GM12878 (cell line): ENCODE measurements at regions not wholly inside any gene's neighbourhood (a gene's known extent, or its start where the extent isn't known, plus 50 kb on each side); places are given as distances from the start of the nearest gene placed in this dataset.

Experiments
- ATAC-seq: fragments of 200-7000 bp; cut with Tn5 transposase; 3 replicates; pipeline ENCODE4 v1.9.1; 2020; ENCODE audit warnings: mild to moderate bottlenecking, moderate library complexity
- BruUV-seq: library from RNA; stranded (reverse); fragments of 400-500 nt; replicated peaks from 2 replicates; lab custom pipeline; 2021; lab: Mats Ljungman, UMichigan
- CTCF ChIA-PET: fragments of 300-600 bp; sonication (Branson Sonifier 250); formaldehyde crosslinking; extraction: SDS; loops from one replicate; lab custom pipeline; 2021; ENCODE audit warnings: inconsistent platforms; lab: Yijun Ruan, JAX
- POLR2A ChIA-PET: fragments of 350-600 bp; formaldehyde crosslinking; extraction: SDS; loops from one replicate; lab custom pipeline; 2021; ENCODE audit warnings: inconsistent platforms; lab: Charles Lee
- RAD21 ChIA-PET: fragments of 300-600 bp; sonication (Branson Sonifier 250); formaldehyde crosslinking; loops from one replicate; lab custom pipeline; 2023; ENCODE audit warnings: antibody characterized with exemption; ENCODE audit not compliant: unreplicated experiment; lab: Charles Lee
- SMC1A ChIA-PET: fragments of 300-600 bp; sonication (Branson Sonifier 250); formaldehyde crosslinking; loops from one replicate; lab custom pipeline; 2023; ENCODE audit not compliant: unreplicated experiment, uncharacterized antibody; lab: Charles Lee
- DNase-seq: peaks from one replicate; pipeline ENCODE4 v3.0.0-alpha.2; 2011; ENCODE audit warnings: low read depth, low spot score
- FAIRE-seq: peaks from 3 replicates; lab custom pipeline; 2011; peaks lifted over from hg19 to GRCh38; lab: Jason Lieb, UNC
- H2AFZ ChIP-seq: 2 replicates; pipeline ENCODE4 v1.6.0; 2011; ENCODE audit warnings: low read depth, low read length, control low read depth; ENCODE audit not compliant: control insufficient read depth
- H3K27ac ChIP-seq: 2 replicates; pipeline ENCODE4 v1.5.1; 2011; ENCODE audit warnings: control low read depth; ENCODE audit not compliant: control insufficient read depth, insufficient read depth
- H3K27me3 ChIP-seq, 2 experiments: replicated peaks in 1 of 2; 2 replicates each; pipeline versions ENCODE4 v1.6.0 to v1.6.1; 2011; ENCODE audit warnings: low read length in 1 of 2; ENCODE audit not compliant: control insufficient read depth in 2 of 2, insufficient read depth in 2 of 2
- H3K36me3 ChIP-seq, 2 experiments: 2 replicates each; pipeline ENCODE4 v1.5.1; 2011; ENCODE audit warnings: low read length in 1 of 2; ENCODE audit not compliant: control insufficient read depth in 2 of 2, insufficient read depth in 2 of 2
- H3K4me1 ChIP-seq: 2 replicates; pipeline ENCODE4 v1.6.1; 2011; ENCODE audit warnings: mild to moderate bottlenecking, low read length, moderate library complexity, mixed read lengths; ENCODE audit not compliant: control insufficient read depth, insufficient read depth
- H3K4me2 ChIP-seq: 2 replicates; pipeline ENCODE4 v1.6.0; 2011; ENCODE audit warnings: control low read depth; ENCODE audit not compliant: control insufficient read depth, insufficient read depth
- H3K4me3 ChIP-seq: fragments of 200-600 bp; sonication (generic); 2 replicates; pipeline ENCODE4 v1.5.1; 2016
- H3K79me2 ChIP-seq: 2 replicates; pipeline ENCODE4 v1.6.0; 2011; ENCODE audit warnings: low read length; ENCODE audit not compliant: control insufficient read depth, insufficient read depth
- H3K9ac ChIP-seq: 2 replicates; pipeline ENCODE4 v1.8.0; 2011; ENCODE audit warnings: low read length, control low read depth, mixed read lengths; ENCODE audit not compliant: control insufficient read depth, insufficient read depth
- H3K9me3 ChIP-seq: replicated peaks from 3 replicates; pipeline ENCODE4 v1.5.1; 2011; ENCODE audit warnings: mild to moderate bottlenecking, low read length; ENCODE audit not compliant: control insufficient read depth, insufficient read depth
- H4K20me1 ChIP-seq: 2 replicates; pipeline ENCODE4 v1.6.0; 2011; ENCODE audit not compliant: control insufficient read depth, insufficient read depth
- BHLHE40 ChIP-seq, 2 experiments: fragments of 450-650 bp in 1 of 2; IDR thresholded peaks; 2 replicates each; pipeline ENCODE4 v1.6.1; 2011 to 2017; ENCODE audit warnings: low read depth in 2 of 2, borderline replicate concordance in 1 of 2, improper control_type of control experiment in 1 of 2, low read length in 1 of 2, mild to moderate bottlenecking in 1 of 2
- CBX5 ChIP-seq: sonication (generic); IDR thresholded peaks from 2 replicates; pipeline ENCODE4 v1.6.1; 2016; ENCODE audit warnings: low read depth, moderate library complexity, mild to moderate bottlenecking, inconsistent platforms
- ELK1 ChIP-seq: IDR thresholded peaks from 2 replicates; pipeline ENCODE4 v1.6.1; 2012; ENCODE audit warnings: low read depth, low read length, improper control_type of control experiment
- MXI1 ChIP-seq: fragments of 150-350 bp; IDR thresholded peaks from 2 replicates; pipeline ENCODE4 v1.6.1; 2011; ENCODE audit warnings: low read depth, mild to moderate bottlenecking, inconsistent platforms, low read length, improper control_type of control experiment
- SPI1 ChIP-seq: IDR thresholded peaks from 2 replicates; pipeline ENCODE4 v1.6.1; 2011; ENCODE audit warnings: low read depth, mild to moderate bottlenecking, low read length, moderate library complexity, borderline replicate concordance; ENCODE audit not compliant: insufficient read depth
- SREBF1 ChIP-seq: IDR thresholded peaks from 2 replicates; pipeline ENCODE4 v1.6.1; 2012; ENCODE audit warnings: mild to moderate bottlenecking, low read length
- SUPT20H ChIP-seq: IDR thresholded peaks from 2 replicates; pipeline ENCODE4 v1.6.1; 2011; ENCODE audit warnings: low read depth, mild to moderate bottlenecking, low read length, moderate library complexity, borderline replicate concordance; ENCODE audit not compliant: control insufficient read depth
- YBX1 ChIP-seq: fragments of 450-650 bp; IDR thresholded peaks from 2 replicates; pipeline ENCODE4 v1.6.1; 2016; ENCODE audit warnings: antibody characterized with exemption
- ZBED1 ChIP-seq: IDR thresholded peaks from 2 replicates; pipeline ENCODE4 v1.6.1; 2016; ENCODE audit warnings: borderline replicate concordance
- ZBTB4 ChIP-seq: fragments of 450-650 bp; formaldehyde crosslinking; IDR thresholded peaks from 2 replicates; pipeline ENCODE4 v1.4.0; 2022; ENCODE audit warnings: mild to moderate bottlenecking, moderate library complexity
- ZNF24 ChIP-seq: fragments of 450-650 bp; IDR thresholded peaks from 2 replicates; pipeline ENCODE4 v1.6.1; 2017; ENCODE audit warnings: antibody characterized with exemption, mild to moderate bottlenecking
- WGBS: methylation state at CpG from one replicate; pipeline ENCODE4 v1.1.6; 2016; ENCODE audit warnings: low lambda C conversion rate; ENCODE audit not compliant: insufficient replicate concordance, insufficient coverage; ENCODE audit errors: missing lambda C conversion rate; 5-methylcytosine and 5-hydroxymethylcytosine counted together
- in situ Hi-C: fragments of 300-500 bp; cut with MboI; formaldehyde crosslinking; loops from 9 replicates; pipeline ENCODE4 v1.14.3; 2018; ENCODE audit warnings: mixed read lengths
- intact Hi-C: fragments of 100-400 bp; cut with micrococcal nuclease; formaldehyde crosslinking; loops from one replicate; pipeline ENCODE4 v1.14.2; 2022; ENCODE audit not compliant: unreplicated experiment
- TF ChIP-seq, protein P1 (sequence below): IDR thresholded peaks from 2 replicates; pipeline ENCODE4 v1.6.1; 2011; ENCODE audit warnings: borderline replicate concordance, low read depth, mild to moderate bottlenecking, moderate library complexity, mixed read lengths, low read length; ENCODE audit not compliant: insufficient read depth; ENCODE audit errors: extremely low read length
- TF ChIP-seq, protein P2 (sequence below): IDR thresholded peaks from 2 replicates; pipeline ENCODE4 v1.6.1; 2012; ENCODE audit warnings: mild to moderate bottlenecking, low read depth, low read length
- TF ChIP-seq, protein P3 (sequence below): fragments of 150-350 bp; IDR thresholded peaks from 2 replicates; pipeline ENCODE4 v1.6.1; 2014; ENCODE audit warnings: mild to moderate bottlenecking, low read depth, low read length

DNA sequence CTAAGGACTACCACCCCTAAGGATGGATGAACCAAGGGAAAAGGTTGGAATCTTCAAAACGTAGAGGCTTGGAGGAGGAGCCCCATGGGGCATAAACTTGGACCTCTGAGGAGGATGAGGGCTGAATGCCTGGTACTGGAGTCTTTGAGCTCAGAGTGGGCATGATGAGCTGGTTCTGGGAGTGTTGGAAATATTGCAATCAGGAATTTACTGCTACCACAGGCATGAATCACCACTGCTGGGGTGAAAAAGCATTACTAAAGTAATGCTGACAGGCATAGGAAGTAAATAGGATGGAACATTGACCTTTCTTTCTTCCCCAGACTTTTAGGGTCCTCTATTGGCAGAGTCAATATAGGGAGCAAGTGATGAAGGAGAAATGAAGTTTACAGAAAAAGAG, 105.8 kb upstream of the RPS6KA3 start:
- Histone ChIP-seq H3K4me2 (no peak overlapping the region), H3K79me2 (no peaks in the 10 kb centered on the region), H3K9ac (no peak overlapping the region), H3K27ac (no peak overlapping the region), H3K27me3 (no peaks in the 10 kb centered on the region; a peak in 1 of 4 replicates), H3K9me3 (no peaks in the 10 kb centered on the region), H2AFZ (no peak overlapping the region), H3K36me3 (no peaks in the 10 kb centered on the region), H4K20me1 (no peaks in the 10 kb centered on the region), H3K4me1 (no peaks in the 10 kb centered on the region), H3K4me3 (no peak overlapping the region)
- POLR2A ChIA-PET: no interaction called here
- ATAC-seq (no peak), FAIRE-seq (no peak), DNase-seq (no peak)
- SMC1A ChIA-PET: interaction anchor here (0.6 kb wide), 1 partner anchor 595 kb away, joined by 3 read pairs; no protein-coding TSS in a partner anchor
- RAD21 ChIA-PET: no interaction called here
- no TSS peak for BruUV-seq
- intact Hi-C loops (no loop called here), in situ Hi-C loops (no loop called here)
- WGBS: 0% methylated on average over 1 of the region's 1 CpG
- CTCF ChIA-PET: no interaction called here
- TF ChIP-seq YBX1: no peak
- no peak for TF ChIP-seq MXI1
- no peak for TF ChIP-seq BHLHE40 (IDR thresholded peaks at IDR 0.05; ENCODE audit: borderline replicate concordance in 1 of 2, low read depth in 2 of 2, low read length in 1 of 2)
- no peak for TF ChIP-seq ZBTB4 (CRISPR knock-in tag)
- TF ChIP-seq SPI1: no peak
- no peak for TF ChIP-seq ELK1
- TF ChIP-seq, protein P1, sequence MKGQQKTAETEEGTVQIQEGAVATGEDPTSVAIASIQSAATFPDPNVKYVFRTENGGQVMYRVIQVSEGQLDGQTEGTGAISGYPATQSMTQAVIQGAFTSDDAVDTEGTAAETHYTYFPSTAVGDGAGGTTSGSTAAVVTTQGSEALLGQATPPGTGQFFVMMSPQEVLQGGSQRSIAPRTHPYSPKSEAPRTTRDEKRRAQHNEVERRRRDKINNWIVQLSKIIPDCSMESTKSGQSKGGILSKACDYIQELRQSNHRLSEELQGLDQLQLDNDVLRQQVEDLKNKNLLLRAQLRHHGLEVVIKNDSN: no peak
- TF ChIP-seq ZBED1: no peak
- TF ChIP-seq, protein P2, sequence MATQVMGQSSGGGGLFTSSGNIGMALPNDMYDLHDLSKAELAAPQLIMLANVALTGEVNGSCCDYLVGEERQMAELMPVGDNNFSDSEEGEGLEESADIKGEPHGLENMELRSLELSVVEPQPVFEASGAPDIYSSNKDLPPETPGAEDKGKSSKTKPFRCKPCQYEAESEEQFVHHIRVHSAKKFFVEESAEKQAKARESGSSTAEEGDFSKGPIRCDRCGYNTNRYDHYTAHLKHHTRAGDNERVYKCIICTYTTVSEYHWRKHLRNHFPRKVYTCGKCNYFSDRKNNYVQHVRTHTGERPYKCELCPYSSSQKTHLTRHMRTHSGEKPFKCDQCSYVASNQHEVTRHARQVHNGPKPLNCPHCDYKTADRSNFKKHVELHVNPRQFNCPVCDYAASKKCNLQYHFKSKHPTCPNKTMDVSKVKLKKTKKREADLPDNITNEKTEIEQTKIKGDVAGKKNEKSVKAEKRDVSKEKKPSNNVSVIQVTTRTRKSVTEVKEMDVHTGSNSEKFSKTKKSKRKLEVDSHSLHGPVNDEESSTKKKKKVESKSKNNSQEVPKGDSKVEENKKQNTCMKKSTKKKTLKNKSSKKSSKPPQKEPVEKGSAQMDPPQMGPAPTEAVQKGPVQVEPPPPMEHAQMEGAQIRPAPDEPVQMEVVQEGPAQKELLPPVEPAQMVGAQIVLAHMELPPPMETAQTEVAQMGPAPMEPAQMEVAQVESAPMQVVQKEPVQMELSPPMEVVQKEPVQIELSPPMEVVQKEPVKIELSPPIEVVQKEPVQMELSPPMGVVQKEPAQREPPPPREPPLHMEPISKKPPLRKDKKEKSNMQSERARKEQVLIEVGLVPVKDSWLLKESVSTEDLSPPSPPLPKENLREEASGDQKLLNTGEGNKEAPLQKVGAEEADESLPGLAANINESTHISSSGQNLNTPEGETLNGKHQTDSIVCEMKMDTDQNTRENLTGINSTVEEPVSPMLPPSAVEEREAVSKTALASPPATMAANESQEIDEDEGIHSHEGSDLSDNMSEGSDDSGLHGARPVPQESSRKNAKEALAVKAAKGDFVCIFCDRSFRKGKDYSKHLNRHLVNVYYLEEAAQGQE: no peak
- TF ChIP-seq SREBF1: no peak
- TF ChIP-seq ZNF24: no peak
- TF ChIP-seq SUPT20H: no peak
- TF ChIP-seq, protein P3, sequence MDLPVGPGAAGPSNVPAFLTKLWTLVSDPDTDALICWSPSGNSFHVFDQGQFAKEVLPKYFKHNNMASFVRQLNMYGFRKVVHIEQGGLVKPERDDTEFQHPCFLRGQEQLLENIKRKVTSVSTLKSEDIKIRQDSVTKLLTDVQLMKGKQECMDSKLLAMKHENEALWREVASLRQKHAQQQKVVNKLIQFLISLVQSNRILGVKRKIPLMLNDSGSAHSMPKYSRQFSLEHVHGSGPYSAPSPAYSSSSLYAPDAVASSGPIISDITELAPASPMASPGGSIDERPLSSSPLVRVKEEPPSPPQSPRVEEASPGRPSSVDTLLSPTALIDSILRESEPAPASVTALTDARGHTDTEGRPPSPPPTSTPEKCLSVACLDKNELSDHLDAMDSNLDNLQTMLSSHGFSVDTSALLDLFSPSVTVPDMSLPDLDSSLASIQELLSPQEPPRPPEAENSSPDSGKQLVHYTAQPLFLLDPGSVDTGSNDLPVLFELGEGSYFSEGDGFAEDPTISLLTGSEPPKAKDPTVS: no peak
- TF ChIP-seq CBX5: no peak
